Left ventricle myocardium inferior (tissue), 1 donor: ENCODE measurements at regions not wholly inside any gene's neighbourhood (a gene's known extent, or its start where the extent isn't known, plus 50 kb on each side); places are given as distances from the start of the nearest gene placed in this dataset.

Source experiments
- DNase-seq: peaks from one replicate; pipeline ENCODE4 v3.0.0-alpha.2; 2020
- H3K27ac ChIP-seq: fragments of 200-600 bp; replicated peaks from 2 replicates; pipeline ENCODE4 v1.8.0; 2021
- H3K27me3 ChIP-seq: fragments of 200-600 bp; 2 replicates; pipeline ENCODE4 v1.8.0; 2021; ENCODE audit warnings: low read depth
- H3K36me3 ChIP-seq: fragments of 200-600 bp; 2 replicates; pipeline ENCODE4 v1.8.0; 2021
- H3K4me1 ChIP-seq: fragments of 200-600 bp; 2 replicates; pipeline ENCODE4 v1.8.0; 2021
- H3K4me3 ChIP-seq: fragments of 200-600 bp; 2 replicates; pipeline ENCODE4 v1.8.0; 2021; ENCODE audit warnings: mild to moderate bottlenecking, moderate library complexity
- H3K9me3 ChIP-seq: fragments of 200-600 bp; replicated peaks from 2 replicates; pipeline ENCODE4 v1.8.0; 2021
- intact Hi-C: fragments of 100-400 bp; cut with micrococcal nuclease; formaldehyde crosslinking; loops from one replicate; pipeline ENCODE4 v1.11.0; 2022
- TF ChIP-seq, protein P1 (sequence below): fragments of 200-600 bp; IDR thresholded peaks from 2 replicates; pipeline ENCODE4 v1.8.0; 2021; ENCODE audit warnings: antibody characterized with exemption, mild to moderate bottlenecking, borderline replicate concordance
- donor health status: DM: no; HTN: yes; CAD: no; lungs with severe emphysema.

DNA sequence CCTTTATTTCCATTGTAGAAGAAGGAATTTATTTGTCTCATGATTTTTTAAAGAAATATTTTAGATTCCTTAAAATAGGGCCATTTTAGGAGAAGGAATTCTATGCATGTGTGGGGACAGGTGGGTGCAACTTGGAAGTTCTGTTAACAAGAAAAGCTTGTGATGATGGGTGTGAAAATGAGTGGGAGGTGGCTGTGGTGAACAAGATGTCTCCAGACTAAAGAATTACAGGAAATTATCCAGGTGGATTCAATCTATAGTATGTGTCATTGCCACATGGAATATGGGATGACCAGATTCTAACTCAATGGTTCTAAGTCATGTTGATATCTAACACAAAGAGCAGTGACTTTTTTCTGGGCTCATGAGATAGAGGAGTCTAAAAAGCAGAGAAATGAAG is 229.6 kb upstream of the IGFBP3 start:
- Histone ChIP-seq H3K36me3 (no peaks in the 10 kb centered on the region), H3K27me3 (peaks cover 3% of the 10 kb centered on the region), H3K4me1 (peaks cover 6% of the 10 kb centered on the region), H3K4me3 (no peak overlapping the region), H3K9me3 (no peaks in the 10 kb centered on the region), H3K27ac (no peak overlapping the region)
- DNase-seq = no peak
- TF ChIP-seq, protein P1, sequence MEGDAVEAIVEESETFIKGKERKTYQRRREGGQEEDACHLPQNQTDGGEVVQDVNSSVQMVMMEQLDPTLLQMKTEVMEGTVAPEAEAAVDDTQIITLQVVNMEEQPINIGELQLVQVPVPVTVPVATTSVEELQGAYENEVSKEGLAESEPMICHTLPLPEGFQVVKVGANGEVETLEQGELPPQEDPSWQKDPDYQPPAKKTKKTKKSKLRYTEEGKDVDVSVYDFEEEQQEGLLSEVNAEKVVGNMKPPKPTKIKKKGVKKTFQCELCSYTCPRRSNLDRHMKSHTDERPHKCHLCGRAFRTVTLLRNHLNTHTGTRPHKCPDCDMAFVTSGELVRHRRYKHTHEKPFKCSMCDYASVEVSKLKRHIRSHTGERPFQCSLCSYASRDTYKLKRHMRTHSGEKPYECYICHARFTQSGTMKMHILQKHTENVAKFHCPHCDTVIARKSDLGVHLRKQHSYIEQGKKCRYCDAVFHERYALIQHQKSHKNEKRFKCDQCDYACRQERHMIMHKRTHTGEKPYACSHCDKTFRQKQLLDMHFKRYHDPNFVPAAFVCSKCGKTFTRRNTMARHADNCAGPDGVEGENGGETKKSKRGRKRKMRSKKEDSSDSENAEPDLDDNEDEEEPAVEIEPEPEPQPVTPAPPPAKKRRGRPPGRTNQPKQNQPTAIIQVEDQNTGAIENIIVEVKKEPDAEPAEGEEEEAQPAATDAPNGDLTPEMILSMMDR = no peak
- intact Hi-C loops = no loop called here

DNA sequence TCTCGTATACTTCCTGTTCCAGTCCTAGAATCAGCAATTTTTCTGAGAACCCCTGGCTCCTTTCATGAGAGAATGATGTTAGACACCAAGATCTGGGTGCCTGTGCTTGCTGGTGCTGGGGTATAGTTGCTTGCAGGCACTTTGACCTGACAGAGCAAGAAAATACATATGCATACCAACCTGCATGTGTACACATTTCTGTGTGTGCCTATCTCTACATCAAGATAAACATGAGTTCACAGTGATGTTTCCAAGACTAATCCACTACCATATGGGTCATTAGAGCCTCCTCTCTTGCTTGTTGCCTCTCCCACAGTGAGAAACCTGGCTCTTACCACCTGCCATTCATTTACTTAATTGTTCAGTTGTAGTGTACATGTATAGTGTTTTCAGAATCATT is 229.1 kb upstream of the IGFBP3 start:
- no peak for DNase-seq
- Histone ChIP-seq H3K36me3 (no peaks in the 10 kb centered on the region), H3K9me3 (no peaks in the 10 kb centered on the region), H3K4me3 (no peak overlapping the region), H3K27ac (no peak overlapping the region), H3K27me3 (peaks cover 1% of the 10 kb centered on the region), H3K4me1 (peaks cover 8% of the 10 kb centered on the region)
- intact Hi-C loops = no loop called here
- TF ChIP-seq, protein P1 = no peak

DNA sequence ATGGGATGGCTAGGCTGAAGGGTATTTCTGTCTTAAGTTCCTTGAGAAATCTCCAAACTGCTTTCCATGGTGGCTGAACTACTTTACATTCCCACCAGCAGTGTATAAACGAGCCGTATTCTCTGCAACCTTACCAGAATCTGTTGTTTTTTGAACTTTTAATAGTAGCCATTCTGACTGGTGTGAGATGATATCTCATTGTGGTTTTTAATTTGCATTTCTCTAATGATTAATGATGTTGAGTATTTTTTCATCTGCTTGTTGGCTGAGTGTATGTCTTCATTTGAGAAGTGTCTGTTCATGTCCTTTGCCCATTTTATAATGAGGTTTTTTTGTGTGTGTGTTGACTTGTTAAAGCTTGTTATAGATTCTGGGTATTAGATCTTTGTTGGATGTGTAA is 226.8 kb upstream of the IGFBP3 start:
- intact Hi-C loops = no loop called here
- Histone ChIP-seq H3K4me1 (peaks cover 16% of the 10 kb centered on the region), H3K9me3 (no peaks in the 10 kb centered on the region), H3K36me3 (no peaks in the 10 kb centered on the region), H3K27me3 (no peaks in the 10 kb centered on the region), H3K27ac (no peak overlapping the region), H3K4me3 (no peak overlapping the region)
- TF ChIP-seq, protein P1 = no peak
- DNase-seq = no peak

DNA sequence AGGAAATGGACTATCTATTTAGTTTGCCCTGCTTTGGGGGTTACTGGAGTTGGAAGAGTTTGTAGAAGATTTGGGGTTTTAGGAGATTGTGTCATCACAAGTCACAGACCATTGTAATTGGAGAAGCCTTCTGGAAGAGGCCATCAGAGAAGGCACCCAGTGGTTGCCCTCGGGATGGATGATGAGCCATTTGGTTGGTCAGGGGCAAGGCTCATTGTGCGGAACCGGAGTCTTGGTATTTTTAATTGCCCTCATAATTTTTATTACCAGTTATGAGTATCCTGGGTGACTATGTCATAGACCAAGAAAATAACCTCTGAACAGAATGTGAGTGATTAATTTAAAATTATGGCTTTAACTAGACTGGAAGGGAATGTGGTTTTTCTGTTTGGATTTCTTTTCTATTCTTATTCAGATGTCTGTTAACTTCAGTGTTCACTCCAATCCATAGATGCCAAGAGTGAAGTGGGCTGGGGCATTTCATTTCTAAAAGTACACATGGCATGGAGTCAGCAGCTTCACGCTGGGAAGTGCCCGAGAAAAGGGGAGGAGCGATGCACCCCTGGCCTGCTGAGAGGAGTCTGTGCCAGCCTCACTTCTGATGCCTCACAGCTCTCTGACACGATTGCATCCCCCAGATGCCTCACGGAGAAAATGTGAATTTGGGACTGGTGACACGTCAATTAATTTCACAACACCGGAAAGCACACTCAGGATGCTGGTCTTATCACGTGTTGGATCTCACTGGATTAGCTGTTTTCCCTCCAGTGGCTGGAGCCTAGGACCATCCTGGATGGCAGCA is 225.6 kb upstream of the IGFBP3 start:
- DNase-seq = peak; percentile 24
- no peak overlapping the region for H3K4me3 ChIP-seq
- no peaks in the 10 kb centered on the region for H3K27me3 ChIP-seq
- no peaks in the 10 kb centered on the region for H3K36me3 ChIP-seq
- H3K4me1 ChIP-seq = peaks cover 16% of the 10 kb centered on the region
- H3K27ac ChIP-seq = no peak overlapping the region
- intact Hi-C loops = no loop called here
- H3K9me3 ChIP-seq = no peaks in the 10 kb centered on the region
- TF ChIP-seq, protein P1 = no peak

DNA sequence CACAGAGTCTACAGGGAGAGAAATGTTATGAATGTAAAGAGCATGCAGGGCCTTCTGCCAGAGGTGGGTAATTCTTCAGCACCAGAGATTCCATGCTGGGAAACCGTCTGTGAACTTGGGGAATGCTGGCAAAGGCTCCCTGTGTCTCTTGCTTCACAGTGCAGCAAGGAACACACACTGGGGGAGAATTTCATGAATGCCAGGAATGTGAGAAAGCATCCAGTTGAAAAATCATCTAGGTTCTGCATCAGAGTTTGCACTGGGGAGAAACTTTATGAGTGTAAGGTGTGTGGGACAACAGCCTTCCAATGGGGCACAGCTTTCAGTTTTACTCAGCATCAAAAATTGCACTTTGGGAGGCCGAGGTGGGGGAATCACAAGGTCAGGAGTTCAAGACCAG is 224.3 kb upstream of the IGFBP3 start:
- no peak for DNase-seq
- TF ChIP-seq, protein P1 = no peak
- Histone ChIP-seq H3K27ac (no peak overlapping the region), H3K4me3 (no peak overlapping the region), H3K4me1 (peaks cover 16% of the 10 kb centered on the region), H3K27me3 (no peaks in the 10 kb centered on the region), H3K36me3 (no peaks in the 10 kb centered on the region), H3K9me3 (no peaks in the 10 kb centered on the region)
- intact Hi-C loops = no loop called here
